HG02973 (cell line): ENCODE measurements at regions not wholly inside any gene's neighbourhood (a gene's known extent, or its start where the extent isn't known, plus 50 kb on each side); places are given as distances from the start of the nearest gene placed in this dataset.

Experiments used
- ATAC-seq: cut with Tn5 transposase; IDR thresholded peaks from one replicate; pipeline ENCODE4 v1.9.1; 2021; ENCODE audit warnings: moderate library complexity; ENCODE audit not compliant: unreplicated experiment

DNA sequence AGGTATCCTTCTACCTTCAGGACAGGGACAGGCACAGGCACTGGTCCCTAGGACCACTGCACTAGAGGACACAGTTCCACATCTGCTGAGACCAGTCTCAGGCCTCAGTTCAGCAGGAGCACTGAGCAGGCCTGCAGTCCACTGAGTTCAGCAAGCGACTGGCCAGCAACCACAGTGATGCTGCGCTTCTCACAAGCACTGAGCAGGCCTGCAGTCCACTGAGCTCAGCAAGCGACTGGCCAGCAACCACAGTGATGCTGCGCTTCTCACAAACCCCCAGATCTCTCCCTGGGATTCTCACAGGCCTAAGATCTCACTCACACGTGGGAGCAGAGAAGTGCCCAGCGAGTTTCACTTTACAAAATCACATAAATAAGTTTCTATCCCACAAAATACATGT lies 140.6 kb downstream of the IRS2 start:
- no peak for ATAC-seq

DNA sequence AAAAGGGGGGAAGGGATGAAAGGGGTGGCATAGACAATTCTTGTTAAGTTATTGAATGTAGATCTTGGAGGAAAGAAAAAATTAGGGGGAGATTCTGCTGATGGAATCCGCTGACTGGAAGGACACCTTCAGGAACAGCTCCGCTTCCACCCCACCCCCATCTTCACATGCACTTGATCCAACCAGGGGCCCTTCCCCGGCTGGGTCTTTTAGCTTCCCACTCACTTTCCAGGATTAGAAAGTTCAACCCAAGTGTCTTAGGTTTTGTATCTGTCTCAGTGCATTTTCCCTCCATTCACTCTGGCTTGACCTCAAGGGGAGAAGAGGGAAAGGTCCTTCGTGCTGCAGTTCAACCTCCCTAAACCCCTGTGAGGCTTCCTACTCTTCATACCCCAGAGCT lies 141.4 kb downstream of the IRS2 start:
- ATAC-seq = no peak

DNA sequence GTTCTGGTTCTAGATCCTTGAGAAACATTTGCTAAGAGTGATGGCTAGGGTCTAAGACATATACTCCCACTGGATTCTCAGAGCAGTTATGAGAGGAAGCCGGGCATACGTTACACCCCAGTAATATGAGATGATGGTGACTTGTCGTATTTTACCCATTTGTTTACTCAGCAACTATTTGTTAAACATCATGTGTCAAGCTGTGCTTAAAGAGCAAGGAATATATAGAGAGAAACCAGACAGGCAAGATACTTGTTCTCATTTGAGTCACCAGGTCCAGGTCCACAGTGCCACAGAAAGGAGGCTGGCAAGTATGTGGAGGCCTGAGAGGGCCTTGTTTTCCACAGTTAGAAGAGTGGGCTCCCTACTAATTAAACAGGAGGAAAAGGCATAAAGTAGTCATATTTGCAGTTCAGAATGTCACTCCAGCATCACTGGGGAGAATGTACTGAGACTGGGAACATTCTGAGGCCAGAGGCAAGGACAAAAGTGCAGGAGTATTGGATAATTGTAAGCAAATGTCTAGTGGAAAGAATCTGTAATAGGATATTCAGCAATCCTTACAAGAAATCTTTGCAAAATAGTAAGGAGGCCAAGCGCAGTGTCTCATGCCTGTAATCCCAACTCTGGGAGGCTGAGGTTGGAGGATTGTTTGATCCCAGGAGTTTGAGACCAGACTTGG lies 142.2 kb downstream of the IRS2 start:
- no peak for ATAC-seq

DNA sequence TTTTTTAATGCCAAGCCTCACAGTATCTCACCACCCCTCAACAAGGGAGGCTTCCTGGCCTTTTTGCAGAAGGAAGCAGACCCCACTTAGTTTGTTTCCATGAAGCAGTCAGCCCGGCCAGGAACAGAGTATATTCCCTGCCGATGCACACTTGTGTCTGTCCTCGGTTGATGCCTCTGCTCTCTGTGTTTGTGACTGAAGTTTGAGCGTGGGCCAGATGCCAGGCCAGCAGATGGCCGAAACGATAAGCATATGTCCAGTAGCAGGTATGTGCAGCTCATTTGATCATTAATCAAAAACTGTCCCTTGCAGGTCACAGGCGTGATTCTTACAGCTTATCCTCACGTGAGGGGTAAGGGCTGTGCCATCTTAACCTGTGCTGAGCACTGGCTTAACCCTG lies 144.0 kb downstream of the IRS2 start:
- no peak for ATAC-seq

DNA sequence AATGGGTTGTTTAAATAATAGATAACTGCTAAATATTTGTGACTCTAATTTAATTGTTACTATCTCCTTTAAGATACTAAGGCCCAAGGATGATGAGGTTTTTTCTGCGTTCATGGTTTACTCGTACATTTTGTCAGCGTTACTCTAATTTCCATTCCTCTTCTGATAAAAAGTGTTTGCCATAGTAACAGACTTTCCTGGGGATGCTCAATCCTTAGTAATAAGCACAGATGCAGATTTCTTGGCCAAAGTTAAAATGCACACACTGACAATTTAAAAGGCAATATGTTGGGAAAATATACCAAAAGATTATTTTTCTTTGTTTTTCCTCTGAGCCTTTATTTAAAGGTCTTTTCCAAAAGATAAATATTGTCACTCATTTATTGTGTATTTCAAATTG lies 149.6 kb downstream of the IRS2 start:
- ATAC-seq = no peak

DNA sequence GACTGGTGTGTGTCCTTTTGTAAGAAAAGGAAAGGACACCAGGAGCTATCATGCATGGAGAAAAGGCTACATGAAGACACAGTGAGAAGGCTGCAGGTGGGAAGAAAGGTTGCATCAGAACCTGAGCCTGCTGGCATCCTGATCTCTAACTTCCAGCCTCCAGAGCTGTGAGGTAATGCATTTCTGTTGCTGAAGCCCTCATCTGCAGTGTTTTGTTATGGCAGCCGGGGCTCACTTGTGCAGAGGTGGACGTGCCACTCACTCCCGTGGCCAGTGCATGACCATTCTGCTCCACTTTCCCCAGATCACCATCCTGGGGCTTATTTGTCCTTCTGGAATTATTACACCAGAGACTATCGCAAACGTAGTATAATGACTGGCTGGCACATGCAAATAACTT lies 155.3 kb downstream of the IRS2 start:
- no peak for ATAC-seq

DNA sequence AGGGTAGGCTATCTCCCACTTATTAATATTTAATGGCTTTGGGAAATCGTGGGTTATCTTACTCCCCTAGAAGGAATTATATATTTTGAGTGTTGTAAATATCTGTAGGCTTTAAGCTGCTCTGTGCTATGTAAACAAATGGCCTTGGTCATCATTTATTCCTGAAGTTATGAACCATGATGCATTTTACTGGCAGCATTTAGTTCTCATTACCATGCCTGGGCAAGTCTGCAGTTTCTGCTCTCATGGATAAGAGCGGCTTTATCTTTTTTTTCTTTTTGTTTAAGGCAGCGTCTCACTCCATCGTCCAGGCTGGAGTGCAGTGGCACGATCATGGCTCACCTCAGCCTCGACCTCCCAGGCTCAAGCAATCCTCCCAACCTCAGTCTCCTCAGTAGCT lies 156.1 kb downstream of the IRS2 start:
- no peak for ATAC-seq

DNA sequence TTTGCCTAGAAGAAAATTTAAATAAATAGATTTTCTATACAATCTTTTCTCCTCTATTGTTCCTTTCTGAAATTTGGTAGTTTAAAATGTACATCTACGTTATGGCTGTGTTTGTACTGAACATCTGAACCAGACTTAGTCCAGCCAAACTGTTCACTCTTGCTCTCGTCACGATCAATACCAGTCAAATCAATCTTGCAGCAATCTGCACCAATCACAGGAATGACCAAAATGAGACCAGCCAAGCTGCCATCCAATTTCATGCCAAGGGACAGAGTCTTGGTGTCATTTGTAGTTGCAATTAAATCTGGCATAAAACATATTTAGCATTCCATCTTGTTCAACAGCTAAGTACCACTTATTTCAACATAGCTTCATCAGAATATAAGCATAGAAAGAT lies 156.6 kb downstream of the IRS2 start:
- ATAC-seq = no peak

DNA sequence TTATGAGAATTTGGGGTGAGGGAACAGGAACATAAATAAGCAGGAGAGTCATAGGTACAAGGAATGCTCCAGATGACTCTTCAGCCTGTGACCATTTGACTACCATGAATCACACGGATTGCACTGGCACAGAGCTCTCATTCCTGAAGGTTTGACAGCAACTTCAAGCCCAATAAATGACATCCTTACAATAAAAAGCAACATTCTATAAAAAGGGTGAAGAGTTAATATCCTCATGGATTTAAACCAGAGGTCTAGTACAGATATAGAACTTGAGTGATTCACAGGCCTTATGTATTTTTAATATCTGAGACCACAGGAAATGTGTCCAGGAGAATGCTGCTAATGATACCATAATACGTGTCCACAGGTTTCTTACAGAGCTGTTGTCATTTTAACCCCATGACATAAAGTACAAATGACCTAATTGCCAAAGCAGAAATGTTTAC lies 158.1 kb downstream of the IRS2 start:
- ATAC-seq = no peak

DNA sequence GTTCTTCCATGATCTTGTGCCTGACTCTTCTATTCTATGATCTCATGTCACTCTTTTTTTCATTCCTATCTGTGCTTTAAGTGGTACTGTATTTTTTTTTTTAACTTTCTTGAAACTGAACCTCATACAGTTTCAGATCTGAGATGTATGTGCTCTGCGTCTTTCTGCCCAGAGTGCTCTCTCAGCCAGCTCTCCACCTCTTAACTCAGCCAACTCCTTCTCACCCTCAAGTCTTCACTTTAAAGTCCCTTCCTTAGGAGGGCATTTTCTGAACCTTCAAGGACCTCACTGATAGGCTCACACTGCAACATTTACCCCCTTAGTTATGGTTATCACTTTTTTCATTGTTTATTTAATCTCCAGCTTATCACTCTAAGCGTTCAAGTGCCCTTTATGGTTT lies 158.7 kb downstream of the IRS2 start:
- ATAC-seq = no peak

DNA sequence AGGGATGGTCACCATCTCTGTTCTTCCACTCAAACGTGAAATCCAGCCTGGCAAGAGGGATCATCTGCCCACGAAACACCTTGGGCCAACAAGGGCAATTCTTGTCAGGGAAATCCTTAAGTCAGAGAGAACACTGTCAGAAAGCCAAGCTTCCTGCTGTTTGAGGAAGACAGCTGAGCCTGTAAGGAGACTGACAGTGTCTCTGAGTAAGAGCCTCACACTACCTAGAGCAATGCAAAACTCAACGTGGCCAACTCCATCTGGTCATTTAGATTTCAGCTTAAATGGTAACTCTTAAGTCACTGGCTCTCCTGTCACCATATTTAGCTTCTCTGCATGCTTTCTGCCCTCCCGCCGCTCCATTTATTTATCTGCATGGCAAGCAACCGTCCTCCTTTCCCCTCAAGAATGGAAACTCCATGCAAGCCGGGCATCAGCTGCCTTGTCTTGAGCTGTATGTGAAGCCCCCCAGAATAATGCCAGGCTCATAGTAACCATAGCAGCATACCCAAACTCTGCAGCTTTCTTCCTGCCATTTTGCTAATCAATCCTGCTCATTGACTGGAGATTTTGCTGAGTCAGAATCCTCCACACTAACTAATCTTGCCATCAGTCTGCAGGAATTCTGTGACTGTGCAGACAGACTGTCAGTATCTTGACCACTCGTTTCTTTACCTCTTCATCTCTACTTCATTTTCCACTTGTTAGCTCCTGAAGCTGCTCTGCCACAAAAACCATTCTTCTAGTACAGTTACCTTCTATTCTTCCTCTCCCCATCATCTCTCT lies 159.8 kb downstream of the IRS2 start:
- no peak for ATAC-seq

DNA sequence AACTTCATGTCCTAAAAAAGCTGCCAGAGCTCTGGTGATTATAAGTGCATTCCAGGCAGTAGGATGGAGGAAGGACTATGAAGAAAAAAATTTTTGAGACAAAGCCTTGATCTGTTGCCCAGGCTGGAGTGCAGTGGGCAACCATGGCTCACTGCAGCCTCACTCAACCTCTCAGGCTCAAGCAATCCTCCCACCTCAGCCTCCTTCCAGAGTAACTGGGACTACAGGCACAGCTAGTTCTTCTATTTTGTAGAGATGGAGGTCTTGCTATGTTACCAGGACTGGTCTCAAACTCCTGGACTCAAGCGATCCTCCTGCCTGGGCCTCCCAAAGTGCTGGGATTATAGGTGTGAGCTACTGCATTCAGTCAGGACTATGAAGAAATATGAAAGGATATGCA lies 161.2 kb downstream of the IRS2 start:
- ATAC-seq = no peak

DNA sequence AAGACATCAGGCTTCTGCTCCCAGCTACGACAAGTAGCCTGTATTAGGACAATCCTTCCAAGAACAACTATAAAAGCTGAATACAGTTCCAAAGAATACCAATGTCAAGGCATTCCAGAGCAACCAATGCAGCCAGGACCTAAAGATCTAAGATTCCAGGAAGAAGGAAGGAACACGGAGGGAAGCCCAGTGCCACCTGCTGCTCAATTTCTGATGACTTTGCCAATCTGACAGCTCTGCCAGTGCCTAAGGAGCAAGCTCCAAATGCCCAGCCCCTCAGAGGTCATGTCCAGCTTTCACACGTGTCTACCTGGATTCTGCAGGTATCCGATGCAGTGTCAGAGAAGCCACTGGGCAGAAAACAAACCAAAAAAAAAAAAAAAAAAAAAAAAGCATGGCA lies 164.4 kb downstream of the IRS2 start:
- no peak for ATAC-seq

DNA sequence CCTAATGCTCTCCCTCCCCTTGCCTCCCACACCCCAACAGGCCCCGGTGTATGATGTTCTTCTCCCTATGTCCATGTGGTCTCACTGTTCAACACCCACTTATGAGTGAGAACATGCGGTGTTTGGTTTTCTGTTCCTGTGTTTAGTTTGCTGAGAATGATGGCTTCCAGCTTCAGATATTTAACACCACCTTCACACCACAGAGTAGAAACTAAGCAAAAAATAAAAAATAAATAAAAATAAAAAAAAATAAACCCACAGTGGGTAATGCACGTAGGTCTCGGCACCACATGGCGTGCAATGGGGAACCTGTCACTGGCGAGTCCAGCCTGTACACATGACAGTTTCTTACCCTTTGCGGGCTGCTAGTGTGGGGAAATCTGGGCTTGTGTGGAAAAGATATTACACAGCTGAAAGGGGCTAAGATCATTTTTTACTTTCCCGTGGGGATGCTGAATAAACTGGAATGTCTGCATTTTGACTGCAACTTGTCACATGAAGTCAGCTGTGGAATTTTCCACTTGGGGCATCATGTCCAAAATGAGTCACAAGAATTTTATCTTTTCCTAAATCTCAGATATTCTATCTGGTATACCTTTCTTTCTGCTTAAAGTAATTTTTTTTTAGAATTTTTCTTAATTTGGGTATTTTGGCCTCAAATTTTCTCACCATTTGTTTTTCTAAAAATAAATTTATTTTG lies 170.5 kb downstream of the IRS2 start:
- no peak for ATAC-seq

DNA sequence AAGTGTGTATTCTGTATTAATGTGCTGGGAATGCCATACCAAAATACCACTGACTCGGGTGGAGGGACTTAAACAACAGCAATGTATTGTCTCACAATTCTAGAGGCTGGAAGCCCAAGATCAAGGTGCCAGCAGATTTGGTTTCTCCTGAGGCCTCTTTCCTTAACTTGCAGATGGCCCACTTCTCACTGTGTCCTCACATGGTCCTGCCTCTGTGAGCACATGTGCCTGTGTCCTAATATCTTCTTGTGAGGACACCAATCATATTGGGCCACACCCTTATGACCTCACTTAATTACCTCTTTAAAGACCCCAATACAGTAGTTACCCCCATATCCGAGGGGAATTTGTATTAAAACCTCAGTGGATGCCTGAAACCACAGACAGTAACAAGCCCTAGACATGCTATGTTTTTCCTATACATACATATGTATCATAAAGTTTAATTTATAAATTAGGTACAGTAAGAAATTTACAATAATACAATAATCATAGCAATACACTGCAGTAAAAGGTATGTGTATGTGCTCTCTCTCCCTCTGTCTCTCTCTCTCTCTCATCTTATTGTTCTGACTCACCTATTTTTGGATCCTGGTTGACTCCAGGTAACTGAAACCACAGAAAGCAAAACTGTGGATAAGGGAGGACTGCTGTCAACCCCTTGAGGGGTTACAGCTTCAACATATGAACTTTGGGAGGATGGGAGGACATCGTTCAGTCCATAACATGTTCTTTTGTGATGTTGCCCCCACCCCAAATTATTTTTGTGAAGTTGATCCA lies 174.3 kb downstream of the IRS2 start:
- no peak for ATAC-seq

DNA sequence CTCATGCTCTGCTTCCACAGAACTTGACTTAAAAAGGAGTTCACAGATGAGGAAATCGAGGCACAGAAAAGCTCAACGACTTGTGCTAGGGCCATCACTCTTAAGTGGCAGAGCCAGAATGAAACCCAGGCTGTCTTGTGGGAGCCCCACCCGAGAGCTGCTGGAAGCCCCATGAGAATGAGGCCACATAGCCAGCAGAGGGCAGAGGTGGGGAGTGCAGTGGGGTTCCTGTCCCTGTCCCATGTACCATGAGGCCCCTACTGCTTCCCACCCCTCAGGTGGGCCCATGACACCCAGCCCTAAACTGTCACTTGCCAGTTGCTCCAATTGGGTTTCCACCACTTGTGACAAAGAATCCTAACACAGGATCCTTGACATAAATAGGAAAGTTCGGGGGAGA lies 175.9 kb downstream of the IRS2 start:
- no peak for ATAC-seq

DNA sequence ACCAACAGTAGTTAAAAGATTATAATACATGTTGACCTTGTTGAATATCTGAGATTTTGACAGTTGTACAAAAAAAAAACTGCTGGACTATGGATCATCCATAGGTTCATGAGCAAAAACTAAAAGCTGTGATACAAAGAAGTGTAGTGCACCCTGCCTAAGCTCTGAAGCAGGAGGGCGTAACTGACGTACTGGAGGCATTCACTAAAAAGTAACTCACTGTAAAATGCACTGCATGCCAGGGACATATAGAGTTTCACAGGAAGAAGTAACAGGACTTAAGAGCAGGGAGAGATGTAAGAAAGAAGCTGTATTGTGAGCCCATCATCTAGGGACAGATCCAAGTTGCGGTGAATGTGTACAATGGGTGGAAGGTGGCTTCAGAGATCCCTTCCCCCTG lies 177.9 kb downstream of the IRS2 start:
- no peak for ATAC-seq

DNA sequence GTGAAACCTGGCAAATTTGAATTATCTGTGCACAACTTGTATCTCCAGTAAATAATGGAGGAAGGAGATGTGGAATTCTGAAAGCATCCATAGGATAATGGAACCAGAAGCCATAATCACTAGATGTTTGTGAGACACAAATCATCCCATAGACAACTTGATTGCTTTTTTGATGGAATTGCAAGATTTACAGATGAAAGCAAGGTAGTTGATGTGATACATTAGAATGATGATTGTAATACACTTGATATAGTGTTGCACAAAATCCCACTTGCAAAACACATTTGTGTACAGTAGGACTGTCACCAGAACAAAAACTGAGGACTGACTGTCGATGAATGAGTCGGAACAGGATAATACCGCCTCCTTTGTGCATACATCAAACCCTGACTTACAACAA lies 178.3 kb downstream of the IRS2 start:
- ATAC-seq = no peak

DNA sequence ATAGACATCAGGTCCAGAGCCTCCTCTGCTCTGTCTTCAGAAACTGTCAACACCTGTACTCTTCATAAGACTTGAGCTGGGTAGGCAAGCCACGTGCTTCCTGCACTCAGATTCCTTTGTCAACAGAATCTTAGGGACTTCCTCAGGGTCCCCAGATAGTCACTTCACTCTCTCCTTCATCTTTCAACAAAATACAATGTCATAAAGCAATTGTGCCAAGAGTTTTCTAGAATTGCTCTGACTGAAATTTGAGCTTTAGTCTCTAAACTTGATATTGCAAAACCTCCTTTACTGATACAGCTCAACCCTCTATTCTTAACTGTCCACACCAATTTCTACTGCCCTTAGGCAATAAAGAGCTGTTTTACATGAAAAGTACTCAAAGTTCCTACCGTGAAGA lies 179.9 kb downstream of the IRS2 start:
- ATAC-seq = no peak

DNA sequence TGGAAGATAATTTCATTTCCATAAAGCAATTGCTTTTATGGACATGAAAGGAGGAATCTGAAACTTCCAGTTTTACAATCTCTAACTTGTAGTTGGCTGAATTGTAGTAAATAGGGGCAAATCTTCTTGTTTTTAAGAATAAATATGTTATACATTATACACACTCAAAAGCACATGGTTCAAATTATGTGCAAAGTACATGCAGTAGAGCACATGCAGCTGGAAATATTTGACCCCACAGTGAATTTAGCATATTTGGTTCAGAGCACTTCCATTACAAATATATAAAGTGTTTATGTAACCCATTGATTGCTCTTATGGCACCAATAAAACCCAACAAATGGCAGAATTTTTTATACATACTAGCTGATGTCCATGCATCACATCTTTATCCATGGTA lies 180.5 kb downstream of the IRS2 start:
- ATAC-seq = no peak

DNA sequence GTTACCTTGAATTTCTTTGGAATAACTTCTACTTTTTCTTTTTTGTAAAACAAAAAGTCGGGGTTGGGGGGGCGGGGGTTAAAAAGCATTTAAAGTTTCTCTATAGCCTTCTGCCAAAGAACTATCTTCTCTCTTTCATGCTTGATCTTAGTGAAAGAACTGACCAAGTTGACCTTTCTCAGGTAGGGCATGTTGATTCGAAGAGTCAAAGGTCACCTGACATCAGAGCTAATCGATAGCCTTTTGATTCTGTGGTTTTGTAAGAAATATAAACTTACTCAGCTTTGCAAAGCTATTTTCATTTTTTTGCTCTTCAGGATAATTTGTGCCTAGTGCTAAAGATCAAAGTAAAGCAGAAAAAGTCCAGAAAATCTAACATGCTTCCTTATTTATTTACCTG lies 181.5 kb downstream of the IRS2 start:
- no peak for ATAC-seq
